SH-SY5Y (cell line): ENCODE measurements at regions not wholly inside any gene's neighbourhood (a gene's known extent, or its start where the extent isn't known, plus 50 kb on each side); places are given as distances from the start of the nearest gene placed in this dataset.

Experiments
- GATA2 ChIP-seq: IDR thresholded peaks from 2 replicates; pipeline ENCODE4 v1.6.1; 2011; ENCODE audit warnings: mild to moderate bottlenecking, low read depth, low read length
- GATA3 ChIP-seq: IDR thresholded peaks from 2 replicates; pipeline ENCODE4 v1.6.1; 2011; ENCODE audit warnings: low read depth, mild to moderate bottlenecking, low read length, moderate library complexity

GRCh38 chr16:73191660-73192046 is 143.7 kb upstream of the ZFHX3 start:
- TF ChIP-seq GATA3: no peak
- no peak for TF ChIP-seq GATA2

GRCh38 chr16:73190688-73191659 is 143.0 kb upstream of the ZFHX3 start:
- TF ChIP-seq GATA2 (no peak), GATA3 (no peak)

- TF ChIP-seq GATA3: no peak
- no peak for TF ChIP-seq GATA2
These were observed 142.3 kb upstream of the ZFHX3 start for GRCh38 chr16:73190256-73190655.

GRCh38 chr16:73189136-73189535 is 141.2 kb upstream of the ZFHX3 start:
- no peak for TF ChIP-seq GATA2
- TF ChIP-seq GATA3: no peak

GRCh38 chr16:73186752-73187601 is 139.0 kb upstream of the ZFHX3 start:
- peak; percentile 85 for TF ChIP-seq GATA2
- peak; percentile 93 for TF ChIP-seq GATA3

- no peak for TF ChIP-seq GATA3
- TF ChIP-seq GATA2: no peak
These were observed 137.8 kb upstream of the ZFHX3 start for GRCh38 chr16:73185737-73186136.

GRCh38 chr16:73183611-73184092 is 135.7 kb upstream of the ZFHX3 start:
- TF ChIP-seq GATA2 (peak; percentile 86), GATA3 (no peak)

- no peak for TF ChIP-seq GATA2
- TF ChIP-seq GATA3: no peak
These were observed 131.9 kb upstream of the ZFHX3 start for GRCh38 chr16:73179705-73180331.

GRCh38 chr16:73177729-73178295 is 129.9 kb upstream of the ZFHX3 start:
- TF ChIP-seq GATA3: no peak
- TF ChIP-seq GATA2: no peak

GRCh38 chr16:73176577-73177013 is 128.7 kb upstream of the ZFHX3 start:
- TF ChIP-seq GATA3: no peak
- TF ChIP-seq GATA2: no peak

- no peak for TF ChIP-seq GATA3
- TF ChIP-seq GATA2: no peak
These were observed 125.2 kb upstream of the ZFHX3 start for GRCh38 chr16:73172973-73173709.

GRCh38 chr16:73172241-73172972 is 124.5 kb upstream of the ZFHX3 start:
- TF ChIP-seq GATA2 (no peak), GATA3 (no peak)

- no peak for TF ChIP-seq GATA2
- no peak for TF ChIP-seq GATA3
These were observed 123.9 kb upstream of the ZFHX3 start for GRCh38 chr16:73171901-73172240.
